Endothelial cell of umbilical vein (primary cell): ENCODE measurements at regions not wholly inside any gene's neighbourhood (a gene's known extent, or its start where the extent isn't known, plus 50 kb on each side); places are given as distances from the start of the nearest gene placed in this dataset.

Experiments used
- BruUV-seq: library from RNA; stranded (reverse); fragments of 400-500 nt; replicated peaks from 2 replicates; lab custom pipeline; 2021; lab: Mats Ljungman, UMichigan
- CTCF ChIA-PET: fragments of 300-600, 350-600 bp; sonication (Branson Sonifier 250); formaldehyde crosslinking; loops from one replicate; lab custom pipeline; 2021; ENCODE audit warnings: antibody characterized with exemption, inconsistent platforms; lab: Charles Lee
- POLR2A ChIA-PET: fragments of 300-600, 350-600 bp; sonication (Branson Sonifier 250); formaldehyde crosslinking; loops from one replicate; lab custom pipeline; 2021; ENCODE audit warnings: antibody characterized with exemption, inconsistent platforms; lab: Charles Lee
- DNase-seq: peaks from one replicate; pipeline ENCODE4 v3.0.0-alpha.2; 2011; ENCODE audit warnings: low read depth, low spot score
- FAIRE-seq: peaks from 2 replicates; lab custom pipeline; 2011; peaks lifted over from hg19 to GRCh38; lab: Jason Lieb, UNC
- H2AFZ ChIP-seq: 2 replicates; pipeline ENCODE4 v1.6.0; 2012; ENCODE audit warnings: low read depth, low read length, control low read depth, inconsistent platforms
- H3K27ac ChIP-seq: 2 replicates; pipeline ENCODE4 v1.5.1; 2011; ENCODE audit warnings: low read depth, mild to moderate bottlenecking, control low read depth, low read length, moderate library complexity; ENCODE audit not compliant: insufficient read depth
- H3K27me3 ChIP-seq, 2 experiments: 2 replicates each; pipeline versions ENCODE4 v1.6.0 to v1.6.1; 2011; ENCODE audit warnings: low read length in 2 of 2, mixed read lengths in 1 of 2; ENCODE audit not compliant: control insufficient read depth in 2 of 2, insufficient read depth in 2 of 2
- H3K36me3 ChIP-seq, 2 experiments: 2 replicates in 1 of 2; 3 replicates in 1 of 2; pipeline ENCODE4 v1.5.1; 2011; ENCODE audit warnings: low read length in 2 of 2, mild to moderate bottlenecking in 1 of 2, moderate library complexity in 1 of 2; ENCODE audit not compliant: control insufficient read depth in 2 of 2, insufficient read depth in 2 of 2; ENCODE audit errors: extremely low read depth in 1 of 2
- H3K4me1 ChIP-seq: 3 replicates; pipeline ENCODE4 v1.5.1; 2011; ENCODE audit warnings: mild to moderate bottlenecking, low read length; ENCODE audit not compliant: control insufficient read depth, insufficient read depth; ENCODE audit errors: extremely low read depth
- H3K4me2 ChIP-seq: 2 replicates; pipeline ENCODE4 v1.6.1; 2011; ENCODE audit warnings: low read length, control low read depth, mixed read lengths; ENCODE audit not compliant: insufficient read depth
- H3K4me3 ChIP-seq, 3 experiments: fragments of 200-600 bp in 1 of 3; sonication (generic), shearing (Covaris generic) in 1 of 3; replicated peaks in 1 of 3; 2 replicates each; pipeline ENCODE4 v1.5.1; 2011 to 2016; ENCODE audit warnings: control low read depth in 3 of 3, low read length in 3 of 3, mild to moderate bottlenecking in 2 of 3, inconsistent platforms in 1 of 3, low read depth in 1 of 3, moderate library complexity in 1 of 3; ENCODE audit not compliant: insufficient read depth in 1 of 3
- H3K79me2 ChIP-seq: 2 replicates; pipeline ENCODE4 v1.6.0; 2012; ENCODE audit warnings: low read length, inconsistent platforms; ENCODE audit not compliant: control insufficient read depth, insufficient read depth
- H3K9ac ChIP-seq: replicated peaks from 2 replicates; pipeline ENCODE3; 2011; ENCODE audit warnings: low read length, control low read depth; ENCODE audit not compliant: insufficient read depth; ENCODE audit errors: extremely low read depth
- H3K9me1 ChIP-seq: replicated peaks from 3 replicates; pipeline ENCODE4 v1.6.0; 2011; ENCODE audit warnings: mild to moderate bottlenecking, low read length; ENCODE audit not compliant: control insufficient read depth, insufficient read depth; ENCODE audit errors: extremely low read depth
- H3K9me3 ChIP-seq: replicated peaks from 2 replicates; pipeline ENCODE4 v1.5.1; 2012; ENCODE audit warnings: low read length, inconsistent platforms; ENCODE audit not compliant: control insufficient read depth, insufficient read depth
- H4K20me1 ChIP-seq: replicated peaks from 2 replicates; pipeline ENCODE3; 2011; ENCODE audit warnings: mild to moderate bottlenecking, low read length; ENCODE audit not compliant: control insufficient read depth, insufficient read depth; ENCODE audit errors: extremely low read depth
- CTCF ChIP-seq, 2 donors: IDR thresholded peaks; 1 replicate in 1 of 2; 2 replicates in 1 of 2; pipeline ENCODE4 v1.5.1; 2011; ENCODE audit warnings: low read length in 2 of 2, mild to moderate bottlenecking in 2 of 2, moderate library complexity in 2 of 2, control low read depth in 1 of 2, inconsistent platforms in 1 of 2, low read depth in 1 of 2; ENCODE audit not compliant: insufficient read depth in 1 of 2; ENCODE audit errors: extremely low read depth in 1 of 2
- EZH2 ChIP-seq: IDR thresholded peaks from 2 replicates; pipeline ENCODE4 v1.6.1; 2012; ENCODE audit warnings: borderline replicate concordance, low read depth, mild to moderate bottlenecking, moderate library complexity, low read length, inconsistent platforms; ENCODE audit not compliant: severe bottlenecking
- FOS ChIP-seq: IDR thresholded peaks from 2 replicates; pipeline ENCODE4 v1.6.1; 2011; ENCODE audit warnings: mild to moderate bottlenecking, low read length, moderate library complexity, borderline replicate concordance; ENCODE audit not compliant: insufficient read depth
- JUN ChIP-seq: IDR thresholded peaks from 2 replicates; pipeline ENCODE4 v1.6.1; 2011; ENCODE audit warnings: borderline replicate concordance, low read depth; ENCODE audit not compliant: insufficient read length, insufficient read depth
- dilution Hi-C: fragments of 300-500 bp; cut with MboI; formaldehyde crosslinking; loops from one replicate; pipeline ENCODE4 v1.15.0; 2019; ENCODE audit warnings: low sequenced_read_pairs; ENCODE audit not compliant: extremely low pct_ligation_motif_present
- intact Hi-C: fragments of 100-400 bp; cut with micrococcal nuclease; formaldehyde crosslinking; loops from one replicate; pipeline ENCODE4 v1.10.0; 2022

- no peaks in the 10 kb centered on the region for H3K9me1 ChIP-seq
- no TSS peak for BruUV-seq
- POLR2A ChIA-PET = no interaction called here
- H3K4me2 ChIP-seq = no peak overlapping the region
- H4K20me1 ChIP-seq = no peaks in the 10 kb centered on the region
- H3K9ac ChIP-seq = no peak overlapping the region
- TF ChIP-seq JUN = no peak
- no peak for TF ChIP-seq FOS
- intact Hi-C loops = no loop called here
- dilution Hi-C loops = no loop called here
- H3K9me3 ChIP-seq = no peaks in the 10 kb centered on the region
- no peak overlapping the region for H2AFZ ChIP-seq
- H3K4me1 ChIP-seq = no peaks in the 10 kb centered on the region
- peaks cover 0 to 5% of the 10 kb centered on the region in 2 experiments for H3K27me3 ChIP-seq
- H3K36me3 ChIP-seq = no peaks in the 10 kb centered on the region
- H3K27ac ChIP-seq = no peak overlapping the region
- H3K79me2 ChIP-seq = no peaks in the 10 kb centered on the region
- CTCF ChIA-PET = interaction anchor here (0.9 to 2.5 kb wide), 7 partner anchors 9 to 1403 kb away, joined by 3 to 6 read pairs (median 3); no protein-coding TSS in a partner anchor
- no peak overlapping the region for H3K4me3 ChIP-seq
- DNase-seq (no peak), FAIRE-seq (no peak)
Observed at GRCh38 chr13:33761740-33762139, 56.2 kb upstream of the RFC3 start.

GRCh38 chr13:33763021-33763420 lies 54.9 kb upstream of the RFC3 start:
- H3K4me1 ChIP-seq = no peaks in the 10 kb centered on the region
- no peaks in the 10 kb centered on the region for H4K20me1 ChIP-seq
- H3K79me2 ChIP-seq = no peaks in the 10 kb centered on the region
- POLR2A ChIA-PET = no interaction called here
- H3K4me3 ChIP-seq = no peak overlapping the region
- no peaks in the 10 kb centered on the region for H3K9me1 ChIP-seq
- dilution Hi-C loops (no loop called here), intact Hi-C loops (no loop called here)
- BruUV-seq = no TSS peak
- H3K4me2 ChIP-seq = no peak overlapping the region
- DNase-seq (no peak), FAIRE-seq (no peak)
- H3K9me3 ChIP-seq = no peaks in the 10 kb centered on the region
- no peaks in the 10 kb centered on the region for H3K36me3 ChIP-seq
- CTCF ChIA-PET = interaction anchor here (1.5 to 2.5 kb wide), 2 partner anchors 10 to 23 kb away, joined by 5 to 6 read pairs; no protein-coding TSS in a partner anchor
- no peak overlapping the region for H3K27ac ChIP-seq
- H2AFZ ChIP-seq = no peak overlapping the region
- peaks cover 0 to 10% of the 10 kb centered on the region in 2 experiments for H3K27me3 ChIP-seq
- no peak for TF ChIP-seq EZH2
- no peak for TF ChIP-seq CTCF (IDR thresholded peaks at IDR 0.05; ENCODE audit: extremely low read depth in 1 of 2, insufficient read depth in 1 of 2, low read depth in 1 of 2, low read length in 2 of 2)
- no peak overlapping the region for H3K9ac ChIP-seq
